ENCODE measurements at regions not wholly inside any gene's neighbourhood (a gene's known extent, or its start where the extent isn't known, plus 50 kb on each side); places are given as distances from the start of the nearest gene placed in this dataset.

DNA sequence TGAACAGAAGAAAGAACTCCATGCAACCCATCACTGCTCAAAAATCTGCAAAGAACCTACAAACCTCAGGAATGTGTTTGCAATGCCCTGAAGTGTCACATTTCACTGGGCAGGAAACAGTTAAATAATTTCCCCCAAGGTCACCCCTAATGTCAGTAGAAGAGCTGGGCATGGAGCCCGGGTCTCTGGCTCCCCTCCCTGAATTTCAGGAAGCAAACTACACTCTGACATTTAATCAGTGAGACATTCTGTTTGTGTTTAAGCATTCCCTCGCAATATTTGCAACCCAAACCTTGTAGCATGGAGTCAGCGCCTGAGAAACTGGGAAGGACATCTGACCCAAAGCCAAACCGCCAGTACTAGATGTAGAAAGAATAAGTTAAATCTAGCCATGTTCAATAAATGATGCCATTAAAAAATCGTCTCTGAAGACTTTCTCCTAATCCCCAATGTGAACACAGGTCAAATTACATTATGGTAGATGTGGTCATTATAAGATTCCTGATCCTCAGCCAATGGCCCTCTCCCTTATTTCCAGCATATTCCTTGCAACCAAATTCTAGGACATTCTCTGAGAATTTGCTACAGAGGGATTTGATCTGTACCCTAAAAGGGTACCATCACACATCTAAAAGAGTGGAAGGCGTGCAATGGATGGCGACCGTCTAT lies 91.2 kb upstream of the ADTRP start:
- 57 to 67% (median 62%) methylated on average over 8 of the region's 8 CpGs for WGBS, 5 donors
- Histone ChIP-seq H3K9me3 (no peaks in the 10 kb centered on the region), H3K27ac (peak overlapping the region in 2 of 8 donors; percentile 9 to 15), H3K27me3 (replicated peaks in 1 of 7) (no peaks in the 10 kb centered on the region), H3K4me1 (peaks cover 0 to 9% (median 0%) of the 10 kb centered on the region in 6 donors), H3K4me3 (no peak overlapping the region), H3K36me3 (no peaks in the 10 kb centered on the region)
- DNase-seq, result no peak
- TF ChIP-seq, protein P1, sequence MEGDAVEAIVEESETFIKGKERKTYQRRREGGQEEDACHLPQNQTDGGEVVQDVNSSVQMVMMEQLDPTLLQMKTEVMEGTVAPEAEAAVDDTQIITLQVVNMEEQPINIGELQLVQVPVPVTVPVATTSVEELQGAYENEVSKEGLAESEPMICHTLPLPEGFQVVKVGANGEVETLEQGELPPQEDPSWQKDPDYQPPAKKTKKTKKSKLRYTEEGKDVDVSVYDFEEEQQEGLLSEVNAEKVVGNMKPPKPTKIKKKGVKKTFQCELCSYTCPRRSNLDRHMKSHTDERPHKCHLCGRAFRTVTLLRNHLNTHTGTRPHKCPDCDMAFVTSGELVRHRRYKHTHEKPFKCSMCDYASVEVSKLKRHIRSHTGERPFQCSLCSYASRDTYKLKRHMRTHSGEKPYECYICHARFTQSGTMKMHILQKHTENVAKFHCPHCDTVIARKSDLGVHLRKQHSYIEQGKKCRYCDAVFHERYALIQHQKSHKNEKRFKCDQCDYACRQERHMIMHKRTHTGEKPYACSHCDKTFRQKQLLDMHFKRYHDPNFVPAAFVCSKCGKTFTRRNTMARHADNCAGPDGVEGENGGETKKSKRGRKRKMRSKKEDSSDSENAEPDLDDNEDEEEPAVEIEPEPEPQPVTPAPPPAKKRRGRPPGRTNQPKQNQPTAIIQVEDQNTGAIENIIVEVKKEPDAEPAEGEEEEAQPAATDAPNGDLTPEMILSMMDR (IDR thresholded peaks at IDR 0.05 in 8 of 11, conservative IDR thresholded peaks at IDR 0.05 in 3 of 11), result no peak
- no peak for TF ChIP-seq POLR2A (IDR thresholded peaks at IDR 0.05)
- TF ChIP-seq POLR2AphosphoS5 (IDR thresholded peaks at IDR 0.05), result no peak
- intact Hi-C loops (cut with DNase I; ENCODE audit: low total_unique reads), result no loop called here

DNA sequence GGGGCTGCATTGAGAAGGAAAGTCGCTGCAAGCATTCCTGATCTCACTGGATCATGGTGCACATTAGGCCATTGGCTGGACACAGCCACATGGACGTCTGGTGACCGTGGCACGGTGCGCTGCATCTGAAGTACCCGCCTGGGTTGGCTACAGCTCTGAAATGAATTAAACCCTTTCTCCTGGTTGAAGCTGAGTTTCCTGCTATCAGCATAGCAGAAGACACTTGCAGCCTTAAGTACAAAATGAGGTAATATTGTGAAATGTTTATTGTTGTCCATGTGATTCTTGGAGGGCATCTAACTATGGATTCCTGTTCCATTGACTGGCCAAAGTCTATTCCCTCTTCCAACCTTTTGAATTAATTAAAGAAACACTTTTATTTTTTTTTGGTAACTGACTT lies 89.8 kb upstream of the ADTRP start:
- H3K27ac ChIP-seq, result no peak overlapping the region
- intact Hi-C loops (cut with DNase I; ENCODE audit: low total_unique reads), result no loop called here
- DNase-seq, result no peak
- H3K9me3 ChIP-seq, result peaks cover 0 to 7% (median 0%) of the 10 kb centered on the region in 8 donors
- no peaks in the 10 kb centered on the region for H3K36me3 ChIP-seq
- H3K4me1 ChIP-seq, result peaks cover 0 to 9% (median 0%) of the 10 kb centered on the region in 6 donors
- H3K4me3 ChIP-seq, result no peak overlapping the region
- 89 to 95% (median 93%) methylated on average over 6 of the region's 6 CpGs for WGBS, 5 donors
- no peak for TF ChIP-seq POLR2A (IDR thresholded peaks at IDR 0.05)
- no peaks in the 10 kb centered on the region for H3K27me3 ChIP-seq (replicated peaks in 1 of 7)

DNA sequence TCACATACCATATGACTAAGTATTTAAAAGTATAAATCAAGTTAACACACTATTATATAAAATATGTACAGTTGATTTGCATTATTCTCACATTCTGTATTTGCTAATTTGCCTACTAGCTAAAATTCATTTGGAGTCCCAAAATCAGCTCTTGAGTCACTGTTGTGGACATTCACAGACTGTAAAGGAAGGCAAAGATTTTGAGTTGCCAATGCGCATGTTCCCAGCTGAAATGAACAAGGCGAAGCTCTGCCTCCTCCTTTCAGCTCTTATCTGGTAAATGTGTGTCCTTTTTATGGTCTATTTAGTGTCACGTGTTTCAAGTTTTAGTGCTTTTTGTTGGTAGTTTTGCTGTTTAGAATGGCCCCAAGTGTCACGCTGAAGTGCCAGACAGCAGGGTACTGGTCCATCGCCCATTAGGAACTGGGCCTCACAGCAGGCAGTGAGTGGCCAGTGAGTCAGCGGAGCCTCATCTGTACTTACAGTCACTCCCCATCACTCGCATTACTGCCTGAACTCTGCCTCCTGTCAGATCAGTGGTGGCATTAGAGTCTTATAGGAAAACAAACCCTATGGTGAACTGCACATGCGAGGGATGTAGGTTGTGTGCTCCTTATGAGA lies 87.2 kb upstream of the ADTRP start:
- no peak overlapping the region for H3K4me3 ChIP-seq
- H3K27me3 ChIP-seq (replicated peaks in 1 of 7), result no peaks in the 10 kb centered on the region
- WGBS, 5 donors, result 91 to 97% (median 96%) methylated on average over 8 of the region's 8 CpGs
- TF ChIP-seq POLR2A (IDR thresholded peaks at IDR 0.05), result no peak
- TF ChIP-seq, protein P1 (IDR thresholded peaks at IDR 0.05 in 8 of 11, conservative IDR thresholded peaks at IDR 0.05 in 3 of 11), result no peak
- TF ChIP-seq POLR2AphosphoS5 (IDR thresholded peaks at IDR 0.05), result no peak
- H3K36me3 ChIP-seq, result no peaks in the 10 kb centered on the region
- peaks cover 0 to 9% (median 0%) of the 10 kb centered on the region in 6 donors for H3K4me1 ChIP-seq
- no peak overlapping the region for H3K27ac ChIP-seq
- intact Hi-C loops (cut with DNase I; ENCODE audit: low total_unique reads), result no loop called here
- DNase-seq, result no peak
- peaks cover 0 to 7% (median 0%) of the 10 kb centered on the region in 8 donors for H3K9me3 ChIP-seq

DNA sequence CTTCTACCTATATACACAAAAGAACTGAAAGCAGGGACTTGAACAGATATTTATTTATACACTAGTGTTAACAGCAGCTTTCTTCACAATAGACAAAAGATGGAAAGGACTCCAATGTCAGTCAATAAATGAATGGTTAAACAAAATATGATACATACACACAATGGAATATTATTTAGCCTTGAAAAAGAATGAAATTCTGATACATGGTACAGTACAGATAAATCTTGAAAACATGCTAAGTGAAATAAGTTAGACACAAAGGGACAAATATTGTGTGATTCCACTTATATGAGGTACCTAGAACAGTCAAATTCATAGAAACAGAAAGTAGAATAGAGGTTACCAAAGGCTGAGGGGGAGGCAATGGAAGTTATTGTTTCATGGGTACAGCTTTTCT lies 79.8 kb upstream of the ADTRP start:
- H3K36me3 ChIP-seq, result no peaks in the 10 kb centered on the region
- H3K4me3 ChIP-seq, result no peak overlapping the region
- intact Hi-C loops (cut with DNase I; ENCODE audit: low total_unique reads), result no loop called here
- peaks cover 0 to under 1% (median 0%) of the 10 kb centered on the region in 8 donors for H3K9me3 ChIP-seq
- H3K27ac ChIP-seq, result no peak overlapping the region
- DNase-seq, result no peak
- H3K4me1 ChIP-seq, result peaks cover 0 to 12% (median 1%) of the 10 kb centered on the region in 6 donors
- TF ChIP-seq POLR2AphosphoS5 (IDR thresholded peaks at IDR 0.05) (no peak), POLR2A (IDR thresholded peaks at IDR 0.05) (no peak)
- TF ChIP-seq, protein P1 (IDR thresholded peaks at IDR 0.05 in 8 of 11, conservative IDR thresholded peaks at IDR 0.05 in 3 of 11), result no peak
- H3K27me3 ChIP-seq (replicated peaks in 1 of 7), result no peaks in the 10 kb centered on the region

All from spleen (tissue), 11 donors.